Astrocyte (in vitro differentiated cells and primary cell): ENCODE measurements at regions not wholly inside any gene's neighbourhood (a gene's known extent, or its start where the extent isn't known, plus 50 kb on each side); places are given as distances from the start of the nearest gene placed in this dataset.

Source experiments
- EZH2 ChIP-seq: IDR thresholded peaks from 2 replicates; pipeline ENCODE4 v1.6.1; 2012; ENCODE audit warnings: mild to moderate bottlenecking, low read length, inconsistent platforms; ENCODE audit not compliant: insufficient read depth
- TF ChIP-seq, protein P1 (sequence below): IDR thresholded peaks from 2 replicates; pipeline ENCODE4 v1.5.1; 2011; ENCODE audit warnings: low read depth, mild to moderate bottlenecking, inconsistent platforms, low read length, moderate library complexity; ENCODE audit not compliant: insufficient read depth

DNA sequence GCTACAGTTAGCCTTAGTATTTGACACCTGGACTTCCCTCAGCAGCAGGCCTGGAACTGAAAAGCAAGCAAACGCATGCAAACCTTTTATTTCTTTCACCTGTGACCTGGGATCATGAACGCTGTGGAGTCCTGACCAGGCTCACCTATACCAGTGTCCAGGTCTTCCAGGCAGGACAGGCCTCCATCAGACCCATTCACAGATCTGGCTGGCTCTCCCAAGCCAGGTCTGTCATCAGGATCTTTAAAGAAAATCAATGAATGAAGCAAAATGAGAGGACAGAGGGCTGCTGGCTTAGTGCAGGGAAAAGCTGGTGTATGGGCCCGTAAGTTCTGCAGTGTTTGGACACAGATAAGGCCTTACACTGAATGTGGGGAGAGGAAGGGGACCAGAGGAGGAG is 96.3 kb upstream of the CPEB4 start:
- TF ChIP-seq, protein P1, sequence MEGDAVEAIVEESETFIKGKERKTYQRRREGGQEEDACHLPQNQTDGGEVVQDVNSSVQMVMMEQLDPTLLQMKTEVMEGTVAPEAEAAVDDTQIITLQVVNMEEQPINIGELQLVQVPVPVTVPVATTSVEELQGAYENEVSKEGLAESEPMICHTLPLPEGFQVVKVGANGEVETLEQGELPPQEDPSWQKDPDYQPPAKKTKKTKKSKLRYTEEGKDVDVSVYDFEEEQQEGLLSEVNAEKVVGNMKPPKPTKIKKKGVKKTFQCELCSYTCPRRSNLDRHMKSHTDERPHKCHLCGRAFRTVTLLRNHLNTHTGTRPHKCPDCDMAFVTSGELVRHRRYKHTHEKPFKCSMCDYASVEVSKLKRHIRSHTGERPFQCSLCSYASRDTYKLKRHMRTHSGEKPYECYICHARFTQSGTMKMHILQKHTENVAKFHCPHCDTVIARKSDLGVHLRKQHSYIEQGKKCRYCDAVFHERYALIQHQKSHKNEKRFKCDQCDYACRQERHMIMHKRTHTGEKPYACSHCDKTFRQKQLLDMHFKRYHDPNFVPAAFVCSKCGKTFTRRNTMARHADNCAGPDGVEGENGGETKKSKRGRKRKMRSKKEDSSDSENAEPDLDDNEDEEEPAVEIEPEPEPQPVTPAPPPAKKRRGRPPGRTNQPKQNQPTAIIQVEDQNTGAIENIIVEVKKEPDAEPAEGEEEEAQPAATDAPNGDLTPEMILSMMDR = no peak
- no peak for TF ChIP-seq EZH2
